ENCODE measurements at regions not wholly inside any gene's neighbourhood (a gene's known extent, or its start where the extent isn't known, plus 50 kb on each side); places are given as distances from the start of the nearest gene placed in this dataset.
"Not testable (repeated sequence)": the region's sequence is repeated elsewhere in the genome, so short reads cannot be mapped to it uniquely, and the experiment has no call there.

DNA sequence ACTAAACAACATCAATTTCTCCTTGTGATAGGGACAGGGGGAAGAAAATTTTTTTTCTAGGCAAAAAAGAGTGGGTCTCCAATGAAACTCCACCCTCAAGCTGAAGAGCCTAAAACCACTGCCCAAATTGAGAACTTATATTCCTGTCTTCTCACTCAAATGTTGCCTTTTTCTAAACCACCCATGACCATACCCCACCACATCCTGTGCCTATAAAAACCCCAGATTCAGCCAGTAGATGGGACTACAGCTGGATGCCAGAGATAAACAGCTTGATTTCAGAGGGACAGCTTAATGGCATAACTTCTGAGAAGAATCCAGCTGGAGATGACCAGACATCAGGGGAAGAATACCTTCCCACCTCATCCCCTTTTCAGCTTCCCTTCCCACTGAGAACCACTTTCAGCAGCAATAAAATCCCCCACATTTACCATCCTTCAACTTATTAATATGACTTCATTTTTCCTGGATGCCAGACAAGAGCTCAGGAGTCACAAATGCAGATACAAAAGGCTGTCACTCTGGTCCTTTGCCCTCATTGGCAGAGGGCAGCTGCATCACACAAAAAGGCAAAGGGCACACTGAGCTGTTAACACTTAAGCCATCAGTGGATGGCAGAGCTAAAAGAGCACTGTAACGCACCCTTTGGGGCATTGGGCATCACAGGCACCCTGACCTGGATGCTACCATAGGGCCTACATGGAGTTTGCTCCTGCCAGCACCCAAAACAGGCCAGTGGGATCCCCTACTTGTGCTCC is 972.5 kb upstream of the CTNND2 start:
- Histone ChIP-seq H3K4me3 (no peak overlapping the region), H3K9me3 (no peaks in the 10 kb centered on the region), H3K27me3 (no peaks in the 10 kb centered on the region), H3K4me1 (no peaks in the 10 kb centered on the region), H3K27ac (no peak overlapping the region), H3K9ac (ENCODE audit: low read depth in 2 of 2, low read length in 2 of 2) (no peak overlapping the region), H3K36me3 (no peaks in the 10 kb centered on the region)
- TF ChIP-seq, protein P1, sequence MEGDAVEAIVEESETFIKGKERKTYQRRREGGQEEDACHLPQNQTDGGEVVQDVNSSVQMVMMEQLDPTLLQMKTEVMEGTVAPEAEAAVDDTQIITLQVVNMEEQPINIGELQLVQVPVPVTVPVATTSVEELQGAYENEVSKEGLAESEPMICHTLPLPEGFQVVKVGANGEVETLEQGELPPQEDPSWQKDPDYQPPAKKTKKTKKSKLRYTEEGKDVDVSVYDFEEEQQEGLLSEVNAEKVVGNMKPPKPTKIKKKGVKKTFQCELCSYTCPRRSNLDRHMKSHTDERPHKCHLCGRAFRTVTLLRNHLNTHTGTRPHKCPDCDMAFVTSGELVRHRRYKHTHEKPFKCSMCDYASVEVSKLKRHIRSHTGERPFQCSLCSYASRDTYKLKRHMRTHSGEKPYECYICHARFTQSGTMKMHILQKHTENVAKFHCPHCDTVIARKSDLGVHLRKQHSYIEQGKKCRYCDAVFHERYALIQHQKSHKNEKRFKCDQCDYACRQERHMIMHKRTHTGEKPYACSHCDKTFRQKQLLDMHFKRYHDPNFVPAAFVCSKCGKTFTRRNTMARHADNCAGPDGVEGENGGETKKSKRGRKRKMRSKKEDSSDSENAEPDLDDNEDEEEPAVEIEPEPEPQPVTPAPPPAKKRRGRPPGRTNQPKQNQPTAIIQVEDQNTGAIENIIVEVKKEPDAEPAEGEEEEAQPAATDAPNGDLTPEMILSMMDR (IDR thresholded peaks at IDR 0.05): no peak
- no peak for DNase-seq
- intact Hi-C loops (cut with DNase I): no loop called here

DNA sequence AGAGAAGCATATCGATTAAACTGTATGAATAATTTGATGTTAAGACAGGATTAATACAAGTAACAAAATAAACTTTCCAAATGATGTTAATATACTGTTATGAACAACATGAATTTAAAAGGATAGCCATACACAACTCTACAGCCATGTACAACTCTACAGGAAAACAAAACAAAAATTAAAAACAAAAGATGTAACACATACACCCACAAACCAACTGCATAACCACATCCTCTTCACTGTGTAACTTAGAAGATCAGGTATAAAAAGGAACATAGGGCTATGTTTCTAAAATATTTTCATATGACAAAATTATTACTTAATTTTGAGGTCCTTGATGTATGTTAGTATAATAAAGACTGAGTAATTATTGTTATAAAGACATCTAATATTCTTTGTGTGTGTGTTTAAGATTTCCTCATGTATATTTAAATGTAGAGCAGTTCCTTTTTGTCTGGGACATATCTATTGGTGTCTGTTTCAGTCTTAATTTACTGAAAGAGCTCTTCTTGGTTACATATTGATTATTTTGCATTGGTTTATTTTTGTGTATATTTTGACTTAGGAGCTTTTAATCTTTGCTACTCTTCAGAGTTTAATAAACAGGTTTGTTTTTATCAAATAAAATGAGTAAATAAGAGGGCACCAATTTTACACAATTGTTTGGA is 966.8 kb upstream of the CTNND2 start:
- Histone ChIP-seq H3K9ac (ENCODE audit: low read depth in 2 of 2, low read length in 2 of 2) (no peak overlapping the region), H3K4me1 (no peaks in the 10 kb centered on the region), H3K27me3 (no peaks in the 10 kb centered on the region), H3K27ac (no peak overlapping the region), H3K4me3 (no peak overlapping the region), H3K36me3 (no peaks in the 10 kb centered on the region), H3K9me3 (no peaks in the 10 kb centered on the region)
- no peak for DNase-seq
- TF ChIP-seq, protein P1 (IDR thresholded peaks at IDR 0.05): no peak
- intact Hi-C loops (cut with DNase I): no loop called here

DNA sequence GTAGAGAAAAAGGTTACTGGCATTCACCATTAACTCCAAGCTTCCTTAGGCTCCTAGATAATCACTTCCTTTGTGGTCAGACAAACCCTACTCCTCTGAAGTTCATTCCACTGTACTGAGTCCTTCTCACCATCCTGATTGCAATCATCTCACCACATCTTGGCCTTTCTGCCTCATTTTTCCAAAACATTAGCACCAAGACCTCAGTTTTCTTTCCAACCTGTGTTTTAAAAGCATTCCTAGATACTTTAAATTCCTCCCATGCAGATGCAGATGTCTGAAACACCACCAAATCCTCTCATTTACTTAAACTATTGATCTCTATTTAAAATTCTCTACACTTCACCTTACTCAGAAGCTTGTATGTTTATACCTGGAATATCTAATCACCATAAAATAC is 961.3 kb upstream of the CTNND2 start:
- no peaks in the 10 kb centered on the region for H3K4me1 ChIP-seq
- no peaks in the 10 kb centered on the region for H3K36me3 ChIP-seq
- intact Hi-C loops (cut with DNase I): no loop called here
- no peak overlapping the region for H3K27ac ChIP-seq
- no peak overlapping the region for H3K9ac ChIP-seq (ENCODE audit: low read depth in 2 of 2, low read length in 2 of 2)
- DNase-seq: no peak
- TF ChIP-seq, protein P1 (IDR thresholded peaks at IDR 0.05): no peak
- no peak overlapping the region for H3K4me3 ChIP-seq
- H3K27me3 ChIP-seq: no peaks in the 10 kb centered on the region
- no peaks in the 10 kb centered on the region for H3K9me3 ChIP-seq

DNA sequence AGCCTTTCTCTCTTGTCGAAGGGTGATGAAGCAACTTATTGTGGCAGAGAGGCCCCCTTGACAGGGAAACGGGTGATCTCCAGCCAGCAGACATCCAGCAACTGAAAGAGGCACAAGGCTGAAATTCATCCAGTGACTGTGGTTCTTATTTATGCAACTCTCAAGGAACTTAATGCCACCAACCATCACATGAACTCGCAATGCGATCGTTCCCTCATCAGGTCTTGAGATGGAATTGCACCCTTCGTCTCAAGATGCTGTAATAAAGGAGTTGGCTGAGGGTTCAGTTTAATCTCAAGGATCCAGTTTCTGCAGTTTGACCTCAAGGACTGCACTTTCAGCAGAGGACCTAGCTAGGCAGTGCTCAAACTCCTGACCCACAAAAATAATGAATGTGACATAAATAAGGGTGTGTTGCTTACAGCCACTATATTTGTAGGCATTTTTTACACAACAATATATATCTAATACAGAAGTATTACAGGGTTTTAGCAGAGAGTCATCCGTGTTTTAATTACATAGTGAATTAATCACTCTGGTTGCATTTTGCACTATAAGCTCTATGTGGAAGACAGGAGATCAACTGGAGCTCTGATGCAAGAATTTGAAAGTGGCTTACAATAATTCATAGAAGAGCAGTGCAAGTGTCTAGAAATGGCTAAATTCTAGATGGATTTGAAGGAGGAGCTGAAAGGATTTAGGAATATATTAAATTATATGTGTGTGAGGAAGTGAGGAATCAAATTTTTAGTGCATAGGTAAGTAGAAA is 957.8 kb upstream of the CTNND2 start:
- Histone ChIP-seq H3K9me3 (no peaks in the 10 kb centered on the region), H3K36me3 (no peaks in the 10 kb centered on the region), H3K27ac (no peak overlapping the region), H3K4me1 (no peaks in the 10 kb centered on the region), H3K9ac (ENCODE audit: low read depth in 2 of 2, low read length in 2 of 2) (no peak overlapping the region), H3K27me3 (no peaks in the 10 kb centered on the region), H3K4me3 (no peak overlapping the region)
- TF ChIP-seq, protein P1 (IDR thresholded peaks at IDR 0.05): no peak
- no peak for DNase-seq
- intact Hi-C loops (cut with DNase I): no loop called here

DNA sequence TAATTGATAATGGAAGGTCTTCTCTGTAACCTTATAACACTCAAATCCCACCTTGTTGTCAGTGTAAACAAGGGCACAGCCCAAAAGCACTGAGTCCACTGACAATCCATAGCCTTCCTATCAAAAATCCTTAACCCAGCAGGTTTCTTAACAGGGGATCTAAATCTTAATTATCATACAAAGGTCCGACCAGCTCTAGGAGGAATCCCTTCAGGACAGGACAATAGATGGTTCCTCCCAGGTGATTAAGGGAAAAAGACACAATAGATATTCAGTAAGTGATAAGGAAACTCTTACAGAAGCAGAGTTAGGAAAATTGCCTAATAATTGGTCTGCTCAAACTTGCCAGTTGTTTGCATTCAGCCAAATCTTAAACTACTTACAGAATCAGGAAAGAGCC is 951.9 kb upstream of the CTNND2 start:
- H3K4me1 ChIP-seq; H3K9ac ChIP-seq (ENCODE audit: low read depth in 2 of 2, low read length in 2 of 2); H3K4me3 ChIP-seq: not testable (repeated sequence)

More for the DNA sequence above, 951.9 kb upstream of the CTNND2 start:
- intact Hi-C loops (cut with DNase I); H3K27me3 ChIP-seq; H3K36me3 ChIP-seq; H3K9me3 ChIP-seq; H3K27ac ChIP-seq; DNase-seq: not testable (repeated sequence)

Measured in colonic mucosa (tissue), 4 donors.